GM12874 (cell line): ENCODE measurements at regions not wholly inside any gene's neighbourhood (a gene's known extent, or its start where the extent isn't known, plus 50 kb on each side); places are given as distances from the start of the nearest gene placed in this dataset.

Experiments used
- TF ChIP-seq, protein P1 (sequence below): IDR thresholded peaks from 2 replicates; pipeline ENCODE4 v1.5.1; 2011; ENCODE audit warnings: low read depth, mild to moderate bottlenecking, control low read depth, low read length, moderate library complexity; ENCODE audit not compliant: insufficient read depth

DNA sequence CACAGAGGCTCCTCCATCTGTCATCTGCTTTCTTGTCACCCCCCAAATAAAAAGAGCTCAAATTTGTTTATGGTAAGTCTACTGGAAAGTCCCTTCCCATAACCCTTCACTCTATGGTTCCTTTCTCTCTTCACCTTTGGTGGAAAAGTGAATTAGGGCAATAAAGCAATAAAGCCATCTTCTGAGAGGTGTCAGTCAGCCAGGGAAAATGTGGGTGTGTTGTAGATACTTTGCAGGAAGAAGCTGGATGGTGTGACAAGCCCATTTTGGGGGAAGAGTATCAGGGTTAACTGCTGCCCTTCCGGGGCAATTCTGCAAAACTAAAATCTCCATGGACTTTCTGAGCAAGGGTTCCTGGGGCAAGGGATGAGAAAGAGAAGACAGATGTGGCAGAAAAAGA, 197.9 kb downstream of the SH3BP4 start:
- TF ChIP-seq, protein P1, sequence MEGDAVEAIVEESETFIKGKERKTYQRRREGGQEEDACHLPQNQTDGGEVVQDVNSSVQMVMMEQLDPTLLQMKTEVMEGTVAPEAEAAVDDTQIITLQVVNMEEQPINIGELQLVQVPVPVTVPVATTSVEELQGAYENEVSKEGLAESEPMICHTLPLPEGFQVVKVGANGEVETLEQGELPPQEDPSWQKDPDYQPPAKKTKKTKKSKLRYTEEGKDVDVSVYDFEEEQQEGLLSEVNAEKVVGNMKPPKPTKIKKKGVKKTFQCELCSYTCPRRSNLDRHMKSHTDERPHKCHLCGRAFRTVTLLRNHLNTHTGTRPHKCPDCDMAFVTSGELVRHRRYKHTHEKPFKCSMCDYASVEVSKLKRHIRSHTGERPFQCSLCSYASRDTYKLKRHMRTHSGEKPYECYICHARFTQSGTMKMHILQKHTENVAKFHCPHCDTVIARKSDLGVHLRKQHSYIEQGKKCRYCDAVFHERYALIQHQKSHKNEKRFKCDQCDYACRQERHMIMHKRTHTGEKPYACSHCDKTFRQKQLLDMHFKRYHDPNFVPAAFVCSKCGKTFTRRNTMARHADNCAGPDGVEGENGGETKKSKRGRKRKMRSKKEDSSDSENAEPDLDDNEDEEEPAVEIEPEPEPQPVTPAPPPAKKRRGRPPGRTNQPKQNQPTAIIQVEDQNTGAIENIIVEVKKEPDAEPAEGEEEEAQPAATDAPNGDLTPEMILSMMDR: no peak

DNA sequence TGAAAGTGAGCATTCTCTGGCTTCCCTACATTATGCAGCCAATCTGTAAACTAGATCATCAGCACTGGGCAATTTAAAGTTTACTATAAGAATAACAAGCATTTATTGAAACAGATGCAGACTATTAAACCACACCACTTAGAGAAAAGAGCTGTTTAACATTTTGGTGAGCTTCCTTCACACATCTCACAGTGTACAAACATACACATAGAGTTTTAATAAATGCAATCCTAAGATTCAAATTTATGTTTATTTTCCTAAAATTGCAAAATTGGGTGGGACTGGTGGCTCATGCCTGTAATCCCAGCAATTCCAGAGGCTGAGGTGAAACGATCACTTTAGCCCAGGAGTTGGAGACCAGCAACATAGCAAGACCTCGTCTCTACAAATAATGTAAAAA, 199.3 kb downstream of the SH3BP4 start:
- TF ChIP-seq, protein P1: no peak

DNA sequence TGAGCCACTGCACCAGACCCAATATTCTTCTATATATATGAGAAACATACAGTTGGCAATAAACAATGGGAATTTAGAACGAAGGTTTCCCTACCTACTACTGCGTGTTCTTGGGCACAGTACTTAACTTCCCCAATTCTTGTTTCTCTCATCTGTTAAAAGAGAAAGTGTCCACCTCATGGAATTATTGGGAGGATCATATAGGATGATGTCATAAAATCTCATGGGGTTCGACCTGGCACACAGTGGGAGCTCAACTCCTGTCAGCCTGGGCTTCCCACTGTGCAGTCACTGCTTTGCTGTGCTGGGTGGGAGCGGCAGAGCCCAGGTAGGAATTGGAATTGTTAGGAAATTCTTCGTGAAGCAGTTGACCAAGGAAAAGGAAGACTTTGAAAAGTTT, 203.3 kb downstream of the SH3BP4 start:
- TF ChIP-seq, protein P1: no peak

DNA sequence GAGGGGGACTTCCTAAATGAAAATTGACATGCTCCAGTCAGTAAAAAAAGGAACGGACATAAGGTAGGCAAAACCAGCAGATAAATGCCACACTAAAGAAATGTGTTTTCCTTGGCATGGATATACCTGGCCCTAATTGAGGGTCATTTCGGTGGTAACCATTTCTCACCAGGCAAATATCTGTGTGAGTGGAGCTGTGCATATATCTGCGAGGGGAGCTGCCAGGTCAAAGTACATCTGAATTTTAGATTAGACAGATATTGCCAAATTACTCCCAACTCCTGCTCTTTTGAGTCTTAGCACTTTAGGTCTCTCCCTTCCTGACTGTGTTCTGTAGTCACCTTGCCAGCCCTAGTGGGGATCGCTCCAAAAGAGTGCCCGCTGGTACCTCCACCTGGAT, 204.2 kb downstream of the SH3BP4 start:
- TF ChIP-seq, protein P1: no peak

DNA sequence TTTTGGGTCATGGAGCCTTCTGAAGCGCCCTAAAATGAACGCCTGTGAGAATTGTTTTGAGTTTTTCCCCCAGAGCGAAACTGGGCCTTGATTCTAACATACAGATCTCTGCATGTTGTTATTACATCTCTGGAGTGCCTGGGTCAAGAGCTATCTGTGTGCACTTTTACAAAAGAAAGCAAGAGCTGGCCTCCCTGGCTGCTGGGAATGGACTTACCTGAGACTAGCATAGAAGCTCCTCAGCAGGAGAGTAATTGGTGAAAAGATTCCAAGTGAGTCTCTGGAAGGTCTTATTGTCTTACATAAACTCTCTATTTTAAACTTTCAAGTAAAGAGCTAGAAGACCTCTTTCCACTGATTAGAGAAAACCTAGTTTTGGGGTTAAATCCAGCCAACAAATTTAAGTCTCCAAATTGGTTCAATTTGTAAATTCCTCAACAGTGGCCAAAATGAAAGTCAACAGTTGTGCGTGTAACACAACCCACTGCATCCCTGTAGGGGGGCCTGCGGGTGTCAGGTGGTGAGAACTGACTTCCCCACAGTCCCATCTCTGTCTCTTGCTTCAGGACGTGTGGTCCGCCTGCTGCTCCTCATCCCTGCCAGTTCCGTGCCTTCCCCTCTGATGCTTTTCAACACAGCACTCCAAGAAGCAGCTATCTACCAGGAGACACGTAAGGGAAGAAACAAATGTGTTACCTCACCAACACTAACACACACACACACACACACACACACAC, 206.1 kb downstream of the SH3BP4 start:
- TF ChIP-seq, protein P1: no peak

DNA sequence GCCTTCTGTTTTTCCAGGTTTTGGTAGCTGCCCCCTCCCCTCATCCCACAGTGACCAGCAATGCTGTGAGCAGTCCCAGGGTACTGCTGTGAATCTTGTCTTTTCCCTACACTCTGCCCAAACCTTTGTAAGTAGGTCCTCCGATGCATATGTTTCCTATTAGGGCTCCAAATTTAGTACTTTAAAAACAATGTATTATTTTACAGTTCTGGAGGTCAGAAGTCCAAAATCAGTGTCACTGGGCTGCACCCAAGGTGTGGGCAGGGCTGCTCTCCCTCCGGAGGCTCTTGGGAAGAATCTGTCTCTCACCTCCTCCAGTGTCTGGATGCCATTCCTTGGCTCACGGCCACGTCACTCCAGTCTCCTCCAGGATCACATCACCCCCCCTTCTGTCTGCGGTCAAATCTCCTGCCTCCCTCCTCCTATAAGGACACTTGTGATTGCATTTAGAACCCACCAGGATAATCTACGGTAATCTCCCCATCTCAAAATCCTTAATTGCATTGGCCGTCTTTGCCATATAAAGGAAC, 208.5 kb downstream of the SH3BP4 start:
- TF ChIP-seq, protein P1: no peak

DNA sequence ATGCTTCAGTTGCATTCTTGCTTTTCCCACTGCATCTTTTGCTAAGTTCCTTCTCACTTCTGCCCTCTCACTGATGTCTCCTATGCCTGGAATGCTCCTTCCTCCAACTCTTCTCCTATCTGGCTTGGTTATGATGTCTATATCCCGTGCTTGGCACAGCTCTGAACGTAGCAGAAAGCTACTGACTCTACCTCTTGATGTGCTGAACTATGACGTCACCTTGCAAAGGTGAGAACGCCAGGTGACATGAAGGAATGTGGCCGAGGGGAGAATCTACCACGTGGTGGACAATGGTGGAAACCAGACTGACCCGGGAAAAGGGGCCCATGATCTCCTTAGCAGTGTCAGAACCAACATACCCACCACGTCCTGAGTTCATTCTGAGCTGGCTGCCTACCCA, 209.7 kb downstream of the SH3BP4 start:
- TF ChIP-seq, protein P1: no peak
